ENCODE measurements at regions not wholly inside any gene's neighbourhood (a gene's known extent, or its start where the extent isn't known, plus 50 kb on each side); places are given as distances from the start of the nearest gene placed in this dataset.
A peak's percentile ranks its signal among the peaks of the same experiment; 100 is the strongest.

GRCh38 chr4:161329852-161330251, 833.9 kb downstream of the FSTL5 start:
- no peak for TF ChIP-seq CTCF (IDR thresholded peaks at IDR 0.05; ENCODE audit: borderline replicate concordance, insufficient read depth, low read depth, low read length)
- no peak overlapping the region for H3K4me3 ChIP-seq (ENCODE audit: low read depth, low read length)

- TF ChIP-seq CTCF (IDR thresholded peaks at IDR 0.05; ENCODE audit: borderline replicate concordance, insufficient read depth, low read depth, low read length): no peak
- H3K4me3 ChIP-seq (ENCODE audit: low read depth, low read length): no peak overlapping the region
These were observed 842.1 kb downstream of the FSTL5 start for GRCh38 chr4:161321706-161322105.

GRCh38 chr4:161320377-161320776, 843.4 kb downstream of the FSTL5 start:
- no peak overlapping the region for H3K4me3 ChIP-seq (ENCODE audit: low read depth, low read length)
- TF ChIP-seq CTCF (IDR thresholded peaks at IDR 0.05; ENCODE audit: borderline replicate concordance, insufficient read depth, low read depth, low read length): peak; percentile 38; the same call in 1 of the 2 replicates

- TF ChIP-seq CTCF (IDR thresholded peaks at IDR 0.05; ENCODE audit: borderline replicate concordance, insufficient read depth, low read depth, low read length): no peak
- H3K4me3 ChIP-seq (ENCODE audit: low read depth, low read length): no peak overlapping the region
These were observed 846.8 kb downstream of the FSTL5 start for GRCh38 chr4:161317000-161317399.

- H3K4me3 ChIP-seq (ENCODE audit: low read depth, low read length): no peak overlapping the region
- TF ChIP-seq CTCF (IDR thresholded peaks at IDR 0.05; ENCODE audit: borderline replicate concordance, insufficient read depth, low read depth, low read length): no peak
These were observed 849.4 kb downstream of the FSTL5 start for GRCh38 chr4:161314371-161314770.

- no peak for TF ChIP-seq CTCF (IDR thresholded peaks at IDR 0.05; ENCODE audit: borderline replicate concordance, insufficient read depth, low read depth, low read length)
- no peak overlapping the region for H3K4me3 ChIP-seq (ENCODE audit: low read depth, low read length)
These were observed 860.2 kb downstream of the FSTL5 start for GRCh38 chr4:161303551-161303950.

GRCh38 chr4:161291222-161291621, 872.6 kb downstream of the FSTL5 start:
- TF ChIP-seq CTCF (IDR thresholded peaks at IDR 0.05; ENCODE audit: borderline replicate concordance, insufficient read depth, low read depth, low read length): no peak
- H3K4me3 ChIP-seq (ENCODE audit: low read depth, low read length): no peak overlapping the region

All from GM12875 (cell line).